ENCODE measurements at regions not wholly inside any gene's neighbourhood (a gene's known extent, or its start where the extent isn't known, plus 50 kb on each side); places are given as distances from the start of the nearest gene placed in this dataset.

- TF ChIP-seq CTCF (IDR thresholded peaks at IDR 0.05) (no peak), POLR2A (IDR thresholded peaks at IDR 0.05) (no peak), POLR2AphosphoS5 (IDR thresholded peaks at IDR 0.05) (no peak), EP300 (IDR thresholded peaks at IDR 0.05; ENCODE audit: low read depth) (no peak)
These were observed 658.2 kb upstream of the LMCD1 start for GRCh38 chr3:7843441-7843840.
